GM23338 (cell line): ENCODE measurements at regions not wholly inside any gene's neighbourhood (a gene's known extent, or its start where the extent isn't known, plus 50 kb on each side); places are given as distances from the start of the nearest gene placed in this dataset.

Experiments
- CREB1 ChIP-seq: fragments of 250-450 bp; sonication (Bioruptor Pico); IDR thresholded peaks from 2 replicates; pipeline ENCODE4 v1.5.0; 2020; ENCODE audit warnings: low read depth, mild to moderate bottlenecking, moderate library complexity
- ETS1 ChIP-seq: IDR thresholded peaks from 2 replicates; pipeline ENCODE4 v1.6.1; 2016; ENCODE audit warnings: antibody characterized with exemption
- EZH2 ChIP-seq: fragments of 200-600 bp; sonication (generic); IDR thresholded peaks from one replicate; pipeline ENCODE4 v1.8.0; 2017; ENCODE audit warnings: antibody characterized with exemption, mild to moderate bottlenecking, low read depth; ENCODE audit not compliant: unreplicated experiment
- EZH2phosphoT487 ChIP-seq: fragments of 200-600 bp; sonication (generic); IDR thresholded peaks from one replicate; pipeline ENCODE4 v1.8.1; 2018; ENCODE audit warnings: antibody characterized with exemption; ENCODE audit not compliant: unreplicated experiment
- JUNB ChIP-seq: IDR thresholded peaks from one replicate; pipeline ENCODE4 v1.6.1; 2016; ENCODE audit warnings: antibody characterized with exemption; ENCODE audit not compliant: unreplicated experiment
- NANOG ChIP-seq: IDR thresholded peaks from 2 replicates; pipeline ENCODE4 v1.6.1; 2016; ENCODE audit warnings: antibody characterized with exemption, borderline replicate concordance
- POLR2AphosphoS5 ChIP-seq: IDR thresholded peaks from 2 replicates; pipeline ENCODE4 v1.6.1; 2016; ENCODE audit warnings: antibody characterized with exemption, low read depth
- REST ChIP-seq: IDR thresholded peaks from one replicate; pipeline ENCODE4 v1.6.1; 2018; ENCODE audit warnings: antibody characterized with exemption; ENCODE audit not compliant: unreplicated experiment
- STAT1 ChIP-seq: IDR thresholded peaks from one replicate; pipeline ENCODE4 v1.6.1; 2016; ENCODE audit warnings: antibody characterized with exemption; ENCODE audit not compliant: unreplicated experiment
- ZNF114 ChIP-seq: fragments of 250-450 bp; sonication (Bioruptor Pico); IDR thresholded peaks from 2 replicates; pipeline ENCODE4 v1.5.0; 2020; ENCODE audit warnings: mild to moderate bottlenecking, moderate library complexity
- ZNF331 ChIP-seq: fragments of 250-450 bp; sonication (Bioruptor Pico); IDR thresholded peaks from 2 replicates; pipeline ENCODE4 v1.5.0; 2020; ENCODE audit warnings: low read depth, mild to moderate bottlenecking, moderate library complexity
- TF ChIP-seq, protein P1 (sequence below), 2 experiments: fragments of 200-600 bp in 1 of 2; sonication (generic) in 1 of 2; conservative IDR thresholded peaks; 2 replicates each; pipeline versions ENCODE4 v1.5.1 to v1.6.1; 2016 to 2017; ENCODE audit warnings: antibody characterized with exemption in 2 of 2, low read depth in 2 of 2, mild to moderate bottlenecking in 2 of 2, moderate library complexity in 1 of 2
- TF ChIP-seq, protein P2 (sequence below): fragments of 250-450 bp; sonication (Bioruptor Pico); IDR thresholded peaks from 2 replicates; pipeline ENCODE4 v1.5.0; 2020; ENCODE audit warnings: mild to moderate bottlenecking, moderate library complexity

- TF ChIP-seq EZH2phosphoT487 (no peak), REST (no peak), ZNF114 (CRISPR knock-in tag) (no peak), POLR2AphosphoS5 (no peak), NANOG (no peak), EZH2 (no peak), CREB1 (CRISPR knock-in tag) (no peak), JUNB (no peak), ETS1 (no peak), ZNF331 (CRISPR knock-in tag) (no peak), STAT1 (no peak)
- TF ChIP-seq, protein P1, sequence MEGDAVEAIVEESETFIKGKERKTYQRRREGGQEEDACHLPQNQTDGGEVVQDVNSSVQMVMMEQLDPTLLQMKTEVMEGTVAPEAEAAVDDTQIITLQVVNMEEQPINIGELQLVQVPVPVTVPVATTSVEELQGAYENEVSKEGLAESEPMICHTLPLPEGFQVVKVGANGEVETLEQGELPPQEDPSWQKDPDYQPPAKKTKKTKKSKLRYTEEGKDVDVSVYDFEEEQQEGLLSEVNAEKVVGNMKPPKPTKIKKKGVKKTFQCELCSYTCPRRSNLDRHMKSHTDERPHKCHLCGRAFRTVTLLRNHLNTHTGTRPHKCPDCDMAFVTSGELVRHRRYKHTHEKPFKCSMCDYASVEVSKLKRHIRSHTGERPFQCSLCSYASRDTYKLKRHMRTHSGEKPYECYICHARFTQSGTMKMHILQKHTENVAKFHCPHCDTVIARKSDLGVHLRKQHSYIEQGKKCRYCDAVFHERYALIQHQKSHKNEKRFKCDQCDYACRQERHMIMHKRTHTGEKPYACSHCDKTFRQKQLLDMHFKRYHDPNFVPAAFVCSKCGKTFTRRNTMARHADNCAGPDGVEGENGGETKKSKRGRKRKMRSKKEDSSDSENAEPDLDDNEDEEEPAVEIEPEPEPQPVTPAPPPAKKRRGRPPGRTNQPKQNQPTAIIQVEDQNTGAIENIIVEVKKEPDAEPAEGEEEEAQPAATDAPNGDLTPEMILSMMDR (conservative IDR thresholded peaks at IDR 0.05; ENCODE audit: low read depth in 2 of 2), result no peak
- TF ChIP-seq, protein P2, sequence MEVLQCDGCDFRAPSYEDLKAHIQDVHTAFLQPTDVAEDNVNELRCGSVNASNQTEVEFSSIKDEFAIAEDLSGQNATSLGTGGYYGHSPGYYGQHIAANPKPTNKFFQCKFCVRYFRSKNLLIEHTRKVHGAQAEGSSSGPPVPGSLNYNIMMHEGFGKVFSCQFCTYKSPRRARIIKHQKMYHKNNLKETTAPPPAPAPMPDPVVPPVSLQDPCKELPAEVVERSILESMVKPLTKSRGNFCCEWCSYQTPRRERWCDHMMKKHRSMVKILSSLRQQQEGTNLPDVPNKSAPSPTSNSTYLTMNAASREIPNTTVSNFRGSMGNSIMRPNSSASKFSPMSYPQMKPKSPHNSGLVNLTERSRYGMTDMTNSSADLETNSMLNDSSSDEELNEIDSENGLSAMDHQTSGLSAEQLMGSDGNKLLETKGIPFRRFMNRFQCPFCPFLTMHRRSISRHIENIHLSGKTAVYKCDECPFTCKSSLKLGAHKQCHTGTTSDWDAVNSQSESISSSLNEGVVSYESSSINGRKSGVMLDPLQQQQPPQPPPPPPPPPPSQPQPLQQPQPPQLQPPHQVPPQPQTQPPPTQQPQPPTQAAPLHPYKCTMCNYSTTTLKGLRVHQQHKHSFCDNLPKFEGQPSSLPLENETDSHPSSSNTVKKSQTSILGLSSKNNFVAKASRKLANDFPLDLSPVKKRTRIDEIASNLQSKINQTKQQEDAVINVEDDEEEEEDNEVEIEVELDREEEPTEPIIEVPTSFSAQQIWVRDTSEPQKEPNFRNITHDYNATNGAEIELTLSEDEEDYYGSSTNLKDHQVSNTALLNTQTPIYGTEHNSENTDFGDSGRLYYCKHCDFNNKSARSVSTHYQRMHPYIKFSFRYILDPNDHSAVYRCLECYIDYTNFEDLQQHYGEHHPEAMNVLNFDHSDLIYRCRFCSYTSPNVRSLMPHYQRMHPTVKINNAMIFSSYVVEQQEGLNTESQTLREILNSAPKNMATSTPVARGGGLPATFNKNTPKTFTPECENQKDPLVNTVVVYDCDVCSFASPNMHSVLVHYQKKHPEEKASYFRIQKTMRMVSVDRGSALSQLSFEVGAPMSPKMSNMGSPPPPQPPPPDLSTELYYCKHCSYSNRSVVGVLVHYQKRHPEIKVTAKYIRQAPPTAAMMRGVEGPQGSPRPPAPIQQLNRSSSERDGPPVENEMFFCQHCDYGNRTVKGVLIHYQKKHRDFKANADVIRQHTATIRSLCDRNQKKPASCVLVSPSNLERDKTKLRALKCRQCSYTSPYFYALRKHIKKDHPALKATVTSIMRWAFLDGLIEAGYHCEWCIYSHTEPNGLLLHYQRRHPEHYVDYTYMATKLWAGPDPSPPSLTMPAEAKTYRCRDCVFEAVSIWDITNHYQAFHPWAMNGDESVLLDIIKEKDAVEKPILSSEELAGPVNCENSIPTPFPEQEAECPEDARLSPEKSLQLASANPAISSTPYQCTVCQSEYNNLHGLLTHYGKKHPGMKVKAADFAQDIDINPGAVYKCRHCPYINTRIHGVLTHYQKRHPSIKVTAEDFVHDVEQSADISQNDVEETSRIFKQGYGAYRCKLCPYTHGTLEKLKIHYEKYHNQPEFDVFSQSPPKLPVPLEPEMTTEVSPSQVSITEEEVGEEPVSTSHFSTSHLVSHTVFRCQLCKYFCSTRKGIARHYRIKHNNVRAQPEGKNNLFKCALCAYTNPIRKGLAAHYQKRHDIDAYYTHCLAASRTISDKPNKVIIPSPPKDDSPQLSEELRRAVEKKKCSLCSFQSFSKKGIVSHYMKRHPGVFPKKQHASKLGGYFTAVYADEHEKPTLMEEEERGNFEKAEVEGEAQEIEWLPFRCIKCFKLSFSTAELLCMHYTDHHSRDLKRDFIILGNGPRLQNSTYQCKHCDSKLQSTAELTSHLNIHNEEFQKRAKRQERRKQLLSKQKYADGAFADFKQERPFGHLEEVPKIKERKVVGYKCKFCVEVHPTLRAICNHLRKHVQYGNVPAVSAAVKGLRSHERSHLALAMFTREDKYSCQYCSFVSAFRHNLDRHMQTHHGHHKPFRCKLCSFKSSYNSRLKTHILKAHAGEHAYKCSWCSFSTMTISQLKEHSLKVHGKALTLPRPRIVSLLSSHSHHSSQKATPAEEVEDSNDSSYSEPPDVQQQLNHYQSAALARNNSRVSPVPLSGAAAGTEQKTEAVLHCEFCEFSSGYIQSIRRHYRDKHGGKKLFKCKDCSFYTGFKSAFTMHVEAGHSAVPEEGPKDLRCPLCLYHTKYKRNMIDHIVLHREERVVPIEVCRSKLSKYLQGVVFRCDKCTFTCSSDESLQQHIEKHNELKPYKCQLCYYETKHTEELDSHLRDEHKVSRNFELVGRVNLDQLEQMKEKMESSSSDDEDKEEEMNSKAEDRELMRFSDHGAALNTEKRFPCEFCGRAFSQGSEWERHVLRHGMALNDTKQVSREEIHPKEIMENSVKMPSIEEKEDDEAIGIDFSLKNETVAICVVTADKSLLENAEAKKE (CRISPR knock-in tag), result no peak
These were observed 322.4 kb upstream of the EYS start for GRCh38 chr6:66029391-66029790.
